Upper lobe of left lung (tissue), 4 donors: ENCODE measurements at regions not wholly inside any gene's neighbourhood (a gene's known extent, or its start where the extent isn't known, plus 50 kb on each side); places are given as distances from the start of the nearest gene placed in this dataset.

Experiments
- EP300 ChIP-seq, 4 donors: sonication (generic); formaldehyde crosslinking; IDR thresholded peaks; one replicate each; pipeline ENCODE4 v1.5.1; 2017; ENCODE audit warnings: antibody characterized with exemption in 4 of 4, control low read depth in 2 of 4
- POLR2A ChIP-seq, 4 donors: fragments of 450-650 bp; IDR thresholded peaks; one replicate each; pipeline ENCODE4 v1.5.1; 2016 to 2017; ENCODE audit warnings: antibody characterized with exemption in 4 of 4, mild to moderate bottlenecking in 2 of 4
- POLR2AphosphoS5 ChIP-seq, 2 donors: sonication (generic); formaldehyde crosslinking; IDR thresholded peaks; one replicate each; pipeline ENCODE4 v1.5.1; 2017; ENCODE audit warnings: antibody characterized with exemption in 2 of 2
- TF ChIP-seq, protein P1 (sequence below), 6 experiments: fragments of 450-650 bp in 4 of 6; fragments of 200-600 bp in 2 of 6; sonication (generic) in 2 of 6; IDR thresholded peaks; one replicate each; pipeline ENCODE4 v1.5.1; 2016 to 2019; ENCODE audit warnings: antibody characterized with exemption in 6 of 6

DNA sequence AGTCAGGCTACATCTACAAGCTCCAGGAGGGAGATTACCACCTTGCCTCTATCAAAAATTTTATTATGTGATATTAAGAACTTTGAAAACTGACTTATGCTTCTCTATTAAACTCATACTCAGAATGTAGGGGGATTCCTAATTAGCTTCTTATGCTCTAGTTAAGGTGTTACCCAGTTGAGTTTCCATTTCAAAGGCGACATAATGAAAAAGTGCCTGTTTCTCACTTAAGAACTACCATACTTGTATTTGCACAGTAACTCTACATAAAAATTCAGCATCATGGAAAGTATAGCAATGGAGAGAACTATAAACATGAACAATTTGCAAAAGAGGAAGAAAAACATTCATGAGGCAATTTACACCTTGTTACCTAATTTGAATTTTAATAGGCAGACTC lies 739.1 kb downstream of the ZPLD1 start:
- TF ChIP-seq, protein P1, sequence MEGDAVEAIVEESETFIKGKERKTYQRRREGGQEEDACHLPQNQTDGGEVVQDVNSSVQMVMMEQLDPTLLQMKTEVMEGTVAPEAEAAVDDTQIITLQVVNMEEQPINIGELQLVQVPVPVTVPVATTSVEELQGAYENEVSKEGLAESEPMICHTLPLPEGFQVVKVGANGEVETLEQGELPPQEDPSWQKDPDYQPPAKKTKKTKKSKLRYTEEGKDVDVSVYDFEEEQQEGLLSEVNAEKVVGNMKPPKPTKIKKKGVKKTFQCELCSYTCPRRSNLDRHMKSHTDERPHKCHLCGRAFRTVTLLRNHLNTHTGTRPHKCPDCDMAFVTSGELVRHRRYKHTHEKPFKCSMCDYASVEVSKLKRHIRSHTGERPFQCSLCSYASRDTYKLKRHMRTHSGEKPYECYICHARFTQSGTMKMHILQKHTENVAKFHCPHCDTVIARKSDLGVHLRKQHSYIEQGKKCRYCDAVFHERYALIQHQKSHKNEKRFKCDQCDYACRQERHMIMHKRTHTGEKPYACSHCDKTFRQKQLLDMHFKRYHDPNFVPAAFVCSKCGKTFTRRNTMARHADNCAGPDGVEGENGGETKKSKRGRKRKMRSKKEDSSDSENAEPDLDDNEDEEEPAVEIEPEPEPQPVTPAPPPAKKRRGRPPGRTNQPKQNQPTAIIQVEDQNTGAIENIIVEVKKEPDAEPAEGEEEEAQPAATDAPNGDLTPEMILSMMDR (IDR thresholded peaks at IDR 0.05) = no peak
- no peak for TF ChIP-seq EP300 (IDR thresholded peaks at IDR 0.05)
- no peak for TF ChIP-seq POLR2AphosphoS5 (IDR thresholded peaks at IDR 0.05)
- TF ChIP-seq POLR2A (IDR thresholded peaks at IDR 0.05) = no peak
